Hippocampal formation (tissue), 2 donors: ENCODE measurements at regions not wholly inside any gene's neighbourhood (a gene's known extent, or its start where the extent isn't known, plus 50 kb on each side); places are given as distances from the start of the nearest gene placed in this dataset.

Source experiments
- DNase-seq, 2 donors: peaks; one replicate each; lab custom pipeline; 2025; lab: John Stamatoyannopoulos, UW

DNA sequence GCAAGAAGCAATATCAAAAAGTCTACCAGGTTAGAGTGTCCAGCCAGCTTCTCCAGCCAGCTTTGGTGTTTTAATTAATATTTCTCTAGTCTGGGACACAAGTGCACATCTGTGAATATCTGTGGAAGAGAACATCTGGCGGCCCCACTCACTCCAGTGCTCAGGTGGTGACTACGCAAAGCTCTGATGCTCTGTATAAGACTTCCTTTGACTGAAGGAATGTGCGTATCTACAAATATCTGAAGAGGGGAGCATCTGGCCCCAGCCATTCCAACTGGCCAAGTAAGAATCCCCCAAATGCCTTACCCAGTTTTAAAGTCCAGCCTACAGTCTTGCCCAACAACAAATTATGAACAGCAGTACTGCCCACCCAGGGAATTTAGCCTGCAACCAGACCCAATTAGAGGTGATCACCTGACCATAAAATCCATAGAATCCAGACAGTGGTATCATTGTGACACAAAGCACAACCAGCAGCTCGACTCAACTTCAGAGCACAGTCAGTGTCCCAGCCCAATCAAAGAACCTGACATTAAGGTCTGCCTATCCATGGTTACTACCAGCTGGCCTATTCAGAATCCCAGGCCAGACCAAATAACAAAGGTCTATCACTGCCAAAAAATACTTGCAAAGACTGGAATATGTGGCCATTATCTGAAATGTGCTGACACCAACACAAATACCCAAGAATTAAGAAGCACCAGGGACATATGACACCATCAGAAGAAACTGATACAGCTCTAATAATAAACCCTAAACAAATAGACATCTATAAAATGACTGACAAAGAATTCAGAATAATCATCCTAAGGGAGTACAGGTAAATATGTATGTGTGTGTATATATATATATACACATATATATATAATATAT, 76.1 kb upstream of the MANEA start:
- no peak for DNase-seq

DNA sequence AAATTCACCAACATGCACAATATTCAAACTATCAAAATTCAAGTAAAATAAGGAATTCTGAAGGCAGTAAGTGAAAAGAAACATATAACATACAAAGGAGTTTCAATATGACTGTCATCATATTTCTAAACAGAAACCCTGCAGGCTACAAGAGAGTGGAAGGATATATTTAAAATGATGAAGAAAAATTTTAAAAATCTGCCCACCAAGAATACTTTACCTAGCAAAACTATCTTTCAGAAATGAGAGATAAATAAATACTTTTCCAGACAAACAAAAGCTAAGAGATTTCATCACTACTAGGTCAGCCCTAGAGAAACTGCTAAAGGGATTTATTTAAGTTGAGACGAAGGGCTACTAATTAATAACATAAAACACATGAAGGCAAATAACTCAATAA, 73.8 kb upstream of the MANEA start:
- no peak for DNase-seq

DNA sequence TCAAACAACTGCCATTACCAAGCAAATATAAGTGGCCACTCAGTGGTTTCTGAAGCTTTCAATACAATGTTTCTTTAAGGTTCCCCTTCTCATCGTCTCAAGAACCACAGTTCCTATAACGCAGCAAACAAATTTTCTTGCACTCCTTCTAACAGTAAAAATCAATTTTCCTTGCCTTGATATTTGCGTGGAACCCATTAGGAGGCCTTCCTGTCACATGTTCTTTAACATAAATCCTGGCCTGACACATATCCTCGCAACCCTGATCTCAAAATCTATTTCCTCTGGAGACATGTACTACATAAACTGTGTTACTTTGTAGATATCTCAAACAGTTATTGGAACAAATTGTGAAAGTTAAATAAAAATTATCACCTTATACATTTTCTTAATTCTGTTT, 65.9 kb upstream of the MANEA start:
- no peak for DNase-seq

DNA sequence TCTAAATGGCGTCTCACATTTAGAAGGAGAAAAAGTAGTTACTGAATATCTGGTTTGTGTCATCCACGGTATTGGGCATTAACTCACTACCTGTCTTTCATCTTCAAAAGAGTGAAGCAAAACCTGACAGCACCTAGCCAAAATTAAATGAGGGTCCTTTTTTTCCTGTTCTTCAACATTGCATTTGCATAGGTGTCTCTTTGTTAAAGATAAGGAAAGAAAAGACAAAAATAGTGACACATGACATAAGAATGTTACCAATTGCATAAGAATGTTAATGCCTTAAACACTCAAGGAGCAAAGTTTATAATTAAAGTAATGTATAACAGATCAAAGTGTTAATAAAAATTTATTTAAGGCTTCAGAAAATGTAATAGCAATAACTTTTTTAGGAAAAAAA, 61.4 kb upstream of the MANEA start:
- no peak for DNase-seq

DNA sequence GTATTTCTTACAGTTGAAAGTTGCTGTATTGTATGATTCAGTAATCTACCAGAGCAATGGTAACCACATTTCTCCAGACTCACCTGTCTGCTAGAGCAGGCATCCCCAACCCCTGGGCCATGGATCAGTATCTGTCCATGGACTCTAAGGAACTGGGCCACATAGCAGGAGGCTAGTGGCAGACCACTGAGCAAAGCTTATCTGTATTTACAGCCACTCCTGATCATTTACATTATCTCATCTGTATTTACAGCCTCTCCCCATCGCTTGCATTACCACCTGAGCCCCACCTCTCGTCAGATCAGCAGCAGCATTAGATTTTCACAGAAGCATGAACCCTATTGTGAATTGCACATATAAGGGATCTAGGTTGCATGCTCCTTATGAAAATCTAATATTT, 60.3 kb upstream of the MANEA start:
- DNase-seq: no peak

DNA sequence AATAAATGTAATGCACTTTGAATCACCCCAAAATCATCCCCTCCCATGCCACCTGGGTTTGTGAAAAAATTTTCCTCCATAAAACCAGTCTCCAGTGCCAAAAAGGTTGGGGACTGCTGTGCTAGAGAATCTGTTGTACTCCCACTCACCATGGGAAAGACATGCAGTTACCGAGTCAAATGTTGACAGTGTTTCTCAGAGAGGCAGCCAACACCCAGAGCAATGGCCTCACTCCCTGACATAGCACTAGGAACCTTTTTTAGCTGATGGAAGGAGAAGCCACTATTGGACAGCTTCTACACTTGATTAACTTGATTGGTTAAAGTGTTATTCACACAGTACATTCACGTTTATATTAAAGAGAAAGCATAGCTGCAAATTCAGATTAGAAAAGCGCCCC, 59.8 kb upstream of the MANEA start:
- no peak for DNase-seq

DNA sequence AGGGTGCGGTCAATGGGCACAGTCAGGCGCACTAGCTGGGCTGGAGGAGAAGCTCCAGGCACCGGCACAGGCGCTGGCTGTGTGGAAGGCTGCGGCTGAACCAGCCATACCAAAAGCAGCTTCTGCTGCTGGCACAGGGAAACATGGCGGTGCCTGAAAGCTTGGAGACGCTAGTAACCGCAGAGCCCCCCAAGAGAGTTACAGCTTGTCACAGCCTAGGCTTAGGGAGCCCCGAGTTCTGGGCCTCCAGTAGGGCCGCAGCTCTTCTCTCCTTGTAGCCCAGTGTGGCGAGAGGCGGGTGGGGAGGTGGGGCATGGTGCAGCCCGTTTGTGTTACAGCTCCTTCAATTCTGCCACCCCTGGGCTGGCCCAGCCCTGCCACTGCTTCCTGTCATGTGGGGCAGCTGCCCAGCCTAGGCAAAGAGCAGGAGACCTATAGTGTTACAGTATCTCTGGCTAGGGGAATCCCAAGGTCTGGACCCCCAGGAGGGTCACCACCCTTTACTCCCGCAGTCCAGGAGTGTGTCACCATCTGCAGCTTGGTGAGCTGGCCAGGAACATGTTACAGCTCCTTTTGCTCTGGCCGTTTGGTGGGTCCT, 58.6 kb upstream of the MANEA start:
- DNase-seq: no peak

DNA sequence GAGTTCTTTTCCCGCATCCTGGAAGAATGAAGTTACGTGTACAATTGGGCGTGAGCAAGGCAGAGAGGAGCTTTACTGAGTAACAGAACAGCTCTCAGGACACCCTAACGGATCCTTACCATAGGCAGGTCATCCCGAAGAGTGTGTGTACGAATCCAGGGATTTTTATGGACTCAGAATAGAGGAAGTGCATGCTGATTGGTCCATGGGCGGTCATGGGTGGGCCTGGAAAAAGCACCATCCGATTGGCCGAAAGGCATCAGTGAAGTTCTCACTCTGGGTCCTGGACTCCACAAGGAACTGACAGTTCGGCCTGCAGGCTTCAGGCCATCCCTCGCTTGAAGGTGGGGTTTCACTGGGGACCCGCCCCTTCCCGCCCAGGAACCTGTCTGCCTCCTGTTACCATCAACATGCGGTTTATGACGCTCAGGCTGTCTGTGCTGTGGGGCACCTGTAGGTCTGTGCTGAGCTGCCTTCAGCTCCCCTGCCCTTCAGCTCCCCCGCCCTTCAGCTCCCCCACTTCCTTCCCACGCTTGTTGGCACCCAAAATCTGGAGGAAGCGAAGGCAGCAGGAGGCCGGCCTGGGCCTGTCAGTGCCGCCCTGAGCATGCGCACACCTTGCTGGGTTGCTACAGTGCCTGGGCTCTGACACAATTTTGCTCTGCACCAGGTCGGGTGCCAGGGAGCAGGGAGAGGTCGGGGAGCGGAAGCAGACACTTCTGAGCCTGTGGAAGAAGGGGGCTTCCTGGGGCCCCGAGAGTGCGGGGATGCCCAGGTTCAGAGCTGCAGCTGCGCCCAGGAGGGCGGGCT, 57.9 kb upstream of the MANEA start:
- no peak for DNase-seq

DNA sequence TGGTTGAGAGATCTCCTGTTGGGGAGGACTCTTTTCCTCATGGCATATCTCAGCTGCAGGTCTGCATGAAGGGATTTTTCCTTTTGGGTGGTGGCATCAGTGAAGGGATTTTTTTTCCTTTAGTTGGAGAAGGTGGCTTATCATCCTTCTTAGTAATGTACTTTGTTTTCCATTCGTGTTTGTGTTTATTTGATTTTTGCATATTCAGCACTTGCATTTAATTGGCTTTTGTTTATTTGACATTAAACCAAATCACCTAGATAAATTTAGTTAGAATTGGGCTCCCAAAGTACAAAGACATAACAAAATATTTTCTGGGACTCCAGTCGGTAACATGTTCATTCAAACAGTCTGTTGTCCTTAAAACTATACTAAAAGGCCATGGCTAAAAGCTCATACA, 56.2 kb upstream of the MANEA start:
- DNase-seq: no peak
